Coronary artery (tissue), 2 donors: ENCODE measurements at regions not wholly inside any gene's neighbourhood (a gene's known extent, or its start where the extent isn't known, plus 50 kb on each side); places are given as distances from the start of the nearest gene placed in this dataset.

Experiments
- DNase-seq: peaks from one replicate; pipeline ENCODE4 v3.0.0-alpha.2; 2017; ENCODE audit warnings: low spot score
- H3K27ac ChIP-seq, 2 donors: fragments of 200-600 bp; sonication (generic); one replicate each; pipeline ENCODE4 v1.5.1; 2016 to 2019
- H3K4me3 ChIP-seq: fragments of 200-600 bp; sonication (generic); 2 replicates; pipeline ENCODE4 v1.5.1; 2016; ENCODE audit warnings: mild to moderate bottlenecking, moderate library complexity
- CTCF ChIP-seq: fragments of 200-600 bp; sonication (generic); IDR thresholded peaks from one replicate; pipeline ENCODE4 v1.5.1; 2019; ENCODE audit warnings: antibody characterized with exemption

- no peak for DNase-seq
- Histone ChIP-seq H3K4me3 (no peak overlapping the region), H3K27ac (no peak overlapping the region)
- TF ChIP-seq CTCF = no peak
Observed at GRCh38 chr4:27916452-27917184, 1056.0 kb downstream of the STIM2 start.

GRCh38 chr4:27917381-27917780 is 1056.7 kb downstream of the STIM2 start:
- DNase-seq = no peak
- TF ChIP-seq CTCF = no peak
- Histone ChIP-seq H3K27ac (no peak overlapping the region), H3K4me3 (no peak overlapping the region)

- no peak overlapping the region for H3K4me3 ChIP-seq
- no peak for TF ChIP-seq CTCF
- H3K27ac ChIP-seq = no peak overlapping the region
- no peak for DNase-seq
Observed at GRCh38 chr4:27921231-27921630, 1060.6 kb downstream of the STIM2 start.

- DNase-seq = no peak
- Histone ChIP-seq H3K4me3 (no peak overlapping the region), H3K27ac (no peak overlapping the region)
- no peak for TF ChIP-seq CTCF
Observed at GRCh38 chr4:27928761-27929540, 1068.3 kb downstream of the STIM2 start.

- no peak for TF ChIP-seq CTCF
- Histone ChIP-seq H3K27ac (no peak overlapping the region), H3K4me3 (no peak overlapping the region)
- no peak for DNase-seq
Observed at GRCh38 chr4:27930291-27930690, 1069.7 kb downstream of the STIM2 start.

- no peak for DNase-seq
- Histone ChIP-seq H3K4me3 (no peak overlapping the region), H3K27ac (no peak overlapping the region)
- TF ChIP-seq CTCF = no peak
Observed at GRCh38 chr4:27930976-27931375, 1070.3 kb downstream of the STIM2 start.

GRCh38 chr4:27931584-27931983 is 1070.9 kb downstream of the STIM2 start:
- no peak for DNase-seq
- no peak overlapping the region for H3K27ac ChIP-seq
- TF ChIP-seq CTCF = no peak
- H3K4me3 ChIP-seq = no peak overlapping the region
